ENCODE measurements at regions not wholly inside any gene's neighbourhood (a gene's known extent, or its start where the extent isn't known, plus 50 kb on each side); places are given as distances from the start of the nearest gene placed in this dataset.

DNA sequence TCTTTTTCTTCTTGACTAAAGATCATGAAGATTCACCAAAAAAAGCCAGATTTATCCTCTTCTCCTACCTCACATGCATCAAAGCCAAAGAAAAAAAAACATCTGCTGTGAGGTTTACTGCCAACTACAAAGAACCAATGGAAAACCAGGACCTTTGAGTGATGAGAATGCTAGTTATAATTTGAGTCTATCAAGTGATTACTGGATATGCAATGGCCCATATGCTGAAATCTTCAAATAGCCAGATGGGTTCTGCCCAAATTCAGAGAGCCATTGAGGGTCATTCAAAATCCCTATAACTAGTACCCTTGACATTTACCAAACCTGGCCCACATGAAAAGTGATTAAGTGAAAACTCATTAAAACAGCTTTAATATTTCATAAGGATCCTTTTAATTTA lies 78.4 kb upstream of the ACO1 start:
- TF ChIP-seq CBX8 (IDR thresholded peaks at IDR 0.05; ENCODE audit: borderline replicate concordance, extremely low read depth, low read depth, low read length, poor library complexity, severe bottlenecking) (no peak), KDM1A (IDR thresholded peaks at IDR 0.05) (no peak), HCFC1 (IDR thresholded peaks at IDR 0.05; ENCODE audit: low read depth, low read length) (no peak)

Measured in K562 (cell line).